GM12878 (cell line): ENCODE measurements at regions not wholly inside any gene's neighbourhood (a gene's known extent, or its start where the extent isn't known, plus 50 kb on each side); places are given as distances from the start of the nearest gene placed in this dataset.

Experiments
- ATAC-seq: fragments of 200-7000 bp; cut with Tn5 transposase; 3 replicates; pipeline ENCODE4 v1.9.1; 2020; ENCODE audit warnings: mild to moderate bottlenecking, moderate library complexity
- BruUV-seq: library from RNA; stranded (reverse); fragments of 400-500 nt; replicated peaks from 2 replicates; lab custom pipeline; 2021; lab: Mats Ljungman, UMichigan
- CTCF ChIA-PET: fragments of 300-600 bp; sonication (Branson Sonifier 250); formaldehyde crosslinking; extraction: SDS; loops from one replicate; lab custom pipeline; 2021; ENCODE audit warnings: inconsistent platforms; lab: Yijun Ruan, JAX
- POLR2A ChIA-PET: fragments of 350-600 bp; formaldehyde crosslinking; extraction: SDS; loops from one replicate; lab custom pipeline; 2021; ENCODE audit warnings: inconsistent platforms; lab: Charles Lee
- RAD21 ChIA-PET: fragments of 300-600 bp; sonication (Branson Sonifier 250); formaldehyde crosslinking; loops from one replicate; lab custom pipeline; 2023; ENCODE audit warnings: antibody characterized with exemption; ENCODE audit not compliant: unreplicated experiment; lab: Charles Lee
- SMC1A ChIA-PET: fragments of 300-600 bp; sonication (Branson Sonifier 250); formaldehyde crosslinking; loops from one replicate; lab custom pipeline; 2023; ENCODE audit not compliant: unreplicated experiment, uncharacterized antibody; lab: Charles Lee
- DNase-seq: peaks from one replicate; pipeline ENCODE4 v3.0.0-alpha.2; 2011; ENCODE audit warnings: low read depth, low spot score
- FAIRE-seq: peaks from 3 replicates; lab custom pipeline; 2011; peaks lifted over from hg19 to GRCh38; lab: Jason Lieb, UNC
- H2AFZ ChIP-seq: 2 replicates; pipeline ENCODE4 v1.6.0; 2011; ENCODE audit warnings: low read depth, low read length, control low read depth; ENCODE audit not compliant: control insufficient read depth
- H3K27ac ChIP-seq: 2 replicates; pipeline ENCODE4 v1.5.1; 2011; ENCODE audit warnings: control low read depth; ENCODE audit not compliant: control insufficient read depth, insufficient read depth
- H3K27me3 ChIP-seq, 2 experiments: replicated peaks in 1 of 2; 2 replicates each; pipeline versions ENCODE4 v1.6.0 to v1.6.1; 2011; ENCODE audit warnings: low read length in 1 of 2; ENCODE audit not compliant: control insufficient read depth in 2 of 2, insufficient read depth in 2 of 2
- H3K36me3 ChIP-seq, 2 experiments: 2 replicates each; pipeline ENCODE4 v1.5.1; 2011; ENCODE audit warnings: low read length in 1 of 2; ENCODE audit not compliant: control insufficient read depth in 2 of 2, insufficient read depth in 2 of 2
- H3K4me1 ChIP-seq: 2 replicates; pipeline ENCODE4 v1.6.1; 2011; ENCODE audit warnings: mild to moderate bottlenecking, low read length, moderate library complexity, mixed read lengths; ENCODE audit not compliant: control insufficient read depth, insufficient read depth
- H3K4me2 ChIP-seq: 2 replicates; pipeline ENCODE4 v1.6.0; 2011; ENCODE audit warnings: control low read depth; ENCODE audit not compliant: control insufficient read depth, insufficient read depth
- H3K4me3 ChIP-seq: fragments of 200-600 bp; sonication (generic); 2 replicates; pipeline ENCODE4 v1.5.1; 2016
- H3K79me2 ChIP-seq: 2 replicates; pipeline ENCODE4 v1.6.0; 2011; ENCODE audit warnings: low read length; ENCODE audit not compliant: control insufficient read depth, insufficient read depth
- H3K9ac ChIP-seq: 2 replicates; pipeline ENCODE4 v1.8.0; 2011; ENCODE audit warnings: low read length, control low read depth, mixed read lengths; ENCODE audit not compliant: control insufficient read depth, insufficient read depth
- H3K9me3 ChIP-seq: replicated peaks from 3 replicates; pipeline ENCODE4 v1.5.1; 2011; ENCODE audit warnings: mild to moderate bottlenecking, low read length; ENCODE audit not compliant: control insufficient read depth, insufficient read depth
- H4K20me1 ChIP-seq: 2 replicates; pipeline ENCODE4 v1.6.0; 2011; ENCODE audit not compliant: control insufficient read depth, insufficient read depth
- ASH2L ChIP-seq: fragments of 300-600, 200-600 bp; sonication (generic); IDR thresholded peaks from 2 replicates; pipeline ENCODE4 v1.6.1; 2017; ENCODE audit warnings: low read depth, mild to moderate bottlenecking, borderline replicate concordance
- BRCA1 ChIP-seq: IDR thresholded peaks from 2 replicates; pipeline ENCODE4 v1.6.1; 2011; ENCODE audit warnings: low read depth, low read length, improper control_type of control experiment
- CBX5 ChIP-seq: sonication (generic); IDR thresholded peaks from 2 replicates; pipeline ENCODE4 v1.6.1; 2016; ENCODE audit warnings: low read depth, moderate library complexity, mild to moderate bottlenecking, inconsistent platforms
- FOXK2 ChIP-seq: fragments of 450-650 bp; IDR thresholded peaks from 2 replicates; pipeline ENCODE4 v1.6.1; 2017; ENCODE audit warnings: mild to moderate bottlenecking, moderate library complexity
- HDAC2 ChIP-seq: fragments of 200-600 bp; sonication (generic); IDR thresholded peaks from 2 replicates; pipeline ENCODE4 v1.6.1; 2017
- MTA2 ChIP-seq: fragments of 450-650 bp; IDR thresholded peaks from 2 replicates; pipeline ENCODE4 v1.6.1; 2016; ENCODE audit warnings: low read depth, mild to moderate bottlenecking, moderate library complexity
- RAD21 ChIP-seq: IDR thresholded peaks from 2 replicates; pipeline ENCODE4 v1.6.1; 2011; ENCODE audit warnings: mild to moderate bottlenecking, low read depth, low read length, moderate library complexity; ENCODE audit not compliant: insufficient read depth
- SMAD1 ChIP-seq: fragments of 450-650 bp; IDR thresholded peaks from 2 replicates; pipeline ENCODE4 v1.6.1; 2018; ENCODE audit warnings: mild to moderate bottlenecking, low read depth; ENCODE audit not compliant: partially characterized antibody
- STAT3 ChIP-seq: IDR thresholded peaks from 2 replicates; pipeline ENCODE4 v1.6.1; 2011; ENCODE audit warnings: low read depth, low read length, improper control_type of control experiment
- SUPT20H ChIP-seq: IDR thresholded peaks from 2 replicates; pipeline ENCODE4 v1.6.1; 2011; ENCODE audit warnings: low read depth, mild to moderate bottlenecking, low read length, moderate library complexity, borderline replicate concordance; ENCODE audit not compliant: control insufficient read depth
- ZBED1 ChIP-seq: IDR thresholded peaks from 2 replicates; pipeline ENCODE4 v1.6.1; 2016; ENCODE audit warnings: borderline replicate concordance
- ZNF622 ChIP-seq: fragments of 450-650 bp; IDR thresholded peaks from 2 replicates; pipeline ENCODE4 v1.6.1; 2017; ENCODE audit warnings: mild to moderate bottlenecking, inconsistent platforms
- WGBS: methylation state at CpG from one replicate; pipeline ENCODE4 v1.1.6; 2016; ENCODE audit warnings: low lambda C conversion rate; ENCODE audit not compliant: insufficient replicate concordance, insufficient coverage; ENCODE audit errors: missing lambda C conversion rate; 5-methylcytosine and 5-hydroxymethylcytosine counted together
- in situ Hi-C: fragments of 300-500 bp; cut with MboI; formaldehyde crosslinking; loops from 9 replicates; pipeline ENCODE4 v1.14.3; 2018; ENCODE audit warnings: mixed read lengths
- intact Hi-C: fragments of 100-400 bp; cut with micrococcal nuclease; formaldehyde crosslinking; loops from one replicate; pipeline ENCODE4 v1.14.2; 2022; ENCODE audit not compliant: unreplicated experiment
- TF ChIP-seq, protein P1 (sequence below): fragments of 450-650 bp; IDR thresholded peaks from 2 replicates; pipeline ENCODE4 v1.6.1; 2016; ENCODE audit warnings: mild to moderate bottlenecking
- TF ChIP-seq, protein P2 (sequence below): fragments of 450-650 bp; IDR thresholded peaks from 2 replicates; pipeline ENCODE4 v1.6.1; 2017; ENCODE audit warnings: mild to moderate bottlenecking, moderate library complexity

DNA sequence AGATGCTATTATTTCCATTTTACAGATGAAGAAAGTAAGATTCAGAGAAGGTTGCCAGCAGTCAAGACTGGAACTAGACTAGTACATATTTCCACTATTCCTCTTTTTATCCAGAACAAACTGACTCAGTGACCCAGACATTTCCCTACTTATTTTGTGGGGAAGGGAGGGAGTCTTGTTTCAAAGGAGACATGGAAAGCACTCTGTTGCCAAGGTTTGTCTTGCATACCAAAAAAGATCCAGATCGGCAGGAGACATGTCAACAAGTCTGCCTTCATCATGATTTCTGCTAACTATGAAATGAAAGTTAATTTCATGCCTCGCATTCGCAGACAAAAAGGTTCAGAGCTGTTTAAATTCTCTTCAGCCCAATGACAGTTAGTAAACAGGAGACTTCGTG lies 328.3 kb downstream of the DHX15 start:
- no peak overlapping the region for H3K9ac ChIP-seq
- H3K36me3 ChIP-seq, result no peaks in the 10 kb centered on the region
- intact Hi-C loops (no loop called here), in situ Hi-C loops (no loop called here)
- ChIA-PET POLR2A (no interaction called here), RAD21 (no interaction called here), SMC1A (no interaction called here), CTCF (no interaction called here)
- 20% methylated on average over 4 of the region's 4 CpGs for WGBS
- TF ChIP-seq SUPT20H (no peak), CBX5 (no peak), BRCA1 (no peak), FOXK2 (no peak), ASH2L (no peak), SMAD1 (no peak), STAT3 (no peak), RAD21 (no peak), HDAC2 (no peak), ZBED1 (no peak), ZNF622 (no peak), MTA2 (no peak)
- TF ChIP-seq, protein P1, sequence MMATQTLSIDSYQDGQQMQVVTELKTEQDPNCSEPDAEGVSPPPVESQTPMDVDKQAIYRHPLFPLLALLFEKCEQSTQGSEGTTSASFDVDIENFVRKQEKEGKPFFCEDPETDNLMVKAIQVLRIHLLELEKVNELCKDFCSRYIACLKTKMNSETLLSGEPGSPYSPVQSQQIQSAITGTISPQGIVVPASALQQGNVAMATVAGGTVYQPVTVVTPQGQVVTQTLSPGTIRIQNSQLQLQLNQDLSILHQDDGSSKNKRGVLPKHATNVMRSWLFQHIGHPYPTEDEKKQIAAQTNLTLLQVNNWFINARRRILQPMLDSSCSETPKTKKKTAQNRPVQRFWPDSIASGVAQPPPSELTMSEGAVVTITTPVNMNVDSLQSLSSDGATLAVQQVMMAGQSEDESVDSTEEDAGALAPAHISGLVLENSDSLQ, result no peak
- TF ChIP-seq, protein P2, sequence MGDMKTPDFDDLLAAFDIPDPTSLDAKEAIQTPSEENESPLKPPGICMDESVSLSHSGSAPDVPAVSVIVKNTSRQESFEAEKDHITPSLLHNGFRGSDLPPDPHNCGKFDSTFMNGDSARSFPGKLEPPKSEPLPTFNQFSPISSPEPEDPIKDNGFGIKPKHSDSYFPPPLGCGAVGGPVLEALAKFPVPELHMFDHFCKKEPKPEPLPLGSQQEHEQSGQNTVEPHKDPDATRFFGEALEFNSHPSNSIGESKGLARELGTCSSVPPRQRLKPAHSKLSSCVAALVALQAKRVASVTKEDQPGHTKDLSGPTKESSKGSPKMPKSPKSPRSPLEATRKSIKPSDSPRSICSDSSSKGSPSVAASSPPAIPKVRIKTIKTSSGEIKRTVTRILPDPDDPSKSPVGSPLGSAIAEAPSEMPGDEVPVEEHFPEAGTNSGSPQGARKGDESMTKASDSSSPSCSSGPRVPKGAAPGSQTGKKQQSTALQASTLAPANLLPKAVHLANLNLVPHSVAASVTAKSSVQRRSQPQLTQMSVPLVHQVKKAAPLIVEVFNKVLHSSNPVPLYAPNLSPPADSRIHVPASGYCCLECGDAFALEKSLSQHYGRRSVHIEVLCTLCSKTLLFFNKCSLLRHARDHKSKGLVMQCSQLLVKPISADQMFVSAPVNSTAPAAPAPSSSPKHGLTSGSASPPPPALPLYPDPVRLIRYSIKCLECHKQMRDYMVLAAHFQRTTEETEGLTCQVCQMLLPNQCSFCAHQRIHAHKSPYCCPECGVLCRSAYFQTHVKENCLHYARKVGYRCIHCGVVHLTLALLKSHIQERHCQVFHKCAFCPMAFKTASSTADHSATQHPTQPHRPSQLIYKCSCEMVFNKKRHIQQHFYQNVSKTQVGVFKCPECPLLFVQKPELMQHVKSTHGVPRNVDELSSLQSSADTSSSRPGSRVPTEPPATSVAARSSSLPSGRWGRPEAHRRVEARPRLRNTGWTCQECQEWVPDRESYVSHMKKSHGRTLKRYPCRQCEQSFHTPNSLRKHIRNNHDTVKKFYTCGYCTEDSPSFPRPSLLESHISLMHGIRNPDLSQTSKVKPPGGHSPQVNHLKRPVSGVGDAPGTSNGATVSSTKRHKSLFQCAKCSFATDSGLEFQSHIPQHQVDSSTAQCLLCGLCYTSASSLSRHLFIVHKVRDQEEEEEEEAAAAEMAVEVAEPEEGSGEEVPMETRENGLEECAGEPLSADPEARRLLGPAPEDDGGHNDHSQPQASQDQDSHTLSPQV, result no peak
- H3K4me1 ChIP-seq, result no peaks in the 10 kb centered on the region
- ATAC-seq (no peak), FAIRE-seq (no peak), DNase-seq (no peak)
- no peak overlapping the region for H3K4me3 ChIP-seq
- no peaks in the 10 kb centered on the region for H3K27me3 ChIP-seq
- no peak overlapping the region for H3K27ac ChIP-seq
- no peaks in the 10 kb centered on the region for H3K79me2 ChIP-seq
- no peak overlapping the region for H3K4me2 ChIP-seq
- no peak overlapping the region for H2AFZ ChIP-seq
- no TSS peak for BruUV-seq
- no peaks in the 10 kb centered on the region for H3K9me3 ChIP-seq
- no peaks in the 10 kb centered on the region for H4K20me1 ChIP-seq
